ENCODE measurements at regions not wholly inside any gene's neighbourhood (a gene's known extent, or its start where the extent isn't known, plus 50 kb on each side); places are given as distances from the start of the nearest gene placed in this dataset.
"Not testable (repeated sequence)": the region's sequence is repeated elsewhere in the genome, so short reads cannot be mapped to it uniquely, and the experiment has no call there.

DNA sequence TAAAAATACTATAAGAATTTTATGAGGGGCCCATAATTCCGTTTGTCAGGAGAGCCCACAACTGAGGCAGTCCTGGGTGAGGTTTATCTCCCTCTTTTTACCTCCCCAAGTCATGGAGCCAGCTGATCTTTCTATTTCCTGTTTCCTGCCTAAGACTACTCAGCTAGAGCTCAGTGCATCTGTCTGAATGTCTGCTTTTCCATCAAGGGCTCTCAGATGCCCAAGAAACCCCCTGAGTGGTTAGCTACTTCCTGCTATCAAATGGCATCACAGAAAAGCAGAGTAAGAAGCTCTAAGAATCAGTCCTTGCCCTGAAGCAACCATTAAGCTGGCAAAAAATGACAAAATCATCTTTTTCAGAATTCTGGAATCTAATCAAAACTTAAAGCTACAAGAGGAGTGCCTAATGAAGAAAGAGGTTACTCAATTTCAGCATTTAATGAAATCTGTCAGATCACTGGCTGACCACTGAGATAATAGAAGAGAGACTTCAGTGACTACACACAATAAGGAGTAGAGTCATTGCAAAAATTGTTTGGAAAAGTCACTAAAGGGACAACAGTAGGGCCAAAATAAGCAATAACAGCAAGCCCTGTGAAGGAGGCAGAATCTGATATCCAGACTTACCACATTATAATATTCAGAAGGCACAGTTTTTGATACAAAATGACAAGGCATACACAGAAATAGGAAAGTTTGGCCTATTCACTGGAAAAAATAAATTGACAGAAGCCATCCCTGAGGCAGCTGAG is 150.1 kb downstream of the CYB561 start:
- in situ Hi-C loops (cut with HindIII; ENCODE audit: low sequenced_read_pairs) = no loop called here
- DNase-seq (ENCODE audit: low read depth, low spot score) = no peak
- H3K4me3 ChIP-seq (ENCODE audit: low read depth, low read length) = no peak overlapping the region
- TF ChIP-seq, protein P1, sequence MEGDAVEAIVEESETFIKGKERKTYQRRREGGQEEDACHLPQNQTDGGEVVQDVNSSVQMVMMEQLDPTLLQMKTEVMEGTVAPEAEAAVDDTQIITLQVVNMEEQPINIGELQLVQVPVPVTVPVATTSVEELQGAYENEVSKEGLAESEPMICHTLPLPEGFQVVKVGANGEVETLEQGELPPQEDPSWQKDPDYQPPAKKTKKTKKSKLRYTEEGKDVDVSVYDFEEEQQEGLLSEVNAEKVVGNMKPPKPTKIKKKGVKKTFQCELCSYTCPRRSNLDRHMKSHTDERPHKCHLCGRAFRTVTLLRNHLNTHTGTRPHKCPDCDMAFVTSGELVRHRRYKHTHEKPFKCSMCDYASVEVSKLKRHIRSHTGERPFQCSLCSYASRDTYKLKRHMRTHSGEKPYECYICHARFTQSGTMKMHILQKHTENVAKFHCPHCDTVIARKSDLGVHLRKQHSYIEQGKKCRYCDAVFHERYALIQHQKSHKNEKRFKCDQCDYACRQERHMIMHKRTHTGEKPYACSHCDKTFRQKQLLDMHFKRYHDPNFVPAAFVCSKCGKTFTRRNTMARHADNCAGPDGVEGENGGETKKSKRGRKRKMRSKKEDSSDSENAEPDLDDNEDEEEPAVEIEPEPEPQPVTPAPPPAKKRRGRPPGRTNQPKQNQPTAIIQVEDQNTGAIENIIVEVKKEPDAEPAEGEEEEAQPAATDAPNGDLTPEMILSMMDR (IDR thresholded peaks at IDR 0.05; ENCODE audit: low read depth, low read length) = no peak

DNA sequence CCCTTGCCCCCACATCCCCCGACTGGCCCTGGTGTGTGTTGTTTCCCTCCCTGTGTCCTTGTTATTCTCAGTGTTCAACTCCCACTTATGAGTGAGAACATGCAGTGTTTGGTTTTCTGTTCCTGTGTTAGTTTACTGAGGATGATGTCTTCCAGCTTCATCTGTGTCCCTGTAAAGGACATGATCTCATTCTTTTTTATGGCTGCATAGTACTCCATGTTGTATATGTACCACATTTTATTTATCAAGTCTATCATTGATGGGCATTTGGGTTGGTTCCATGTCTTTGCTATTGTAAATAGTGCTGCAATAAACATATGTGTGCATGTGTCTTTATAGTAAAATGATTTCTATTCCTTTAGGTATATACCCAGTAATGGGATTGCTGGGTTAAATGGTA is 147.2 kb downstream of the CYB561 start:
- DNase-seq (ENCODE audit: low read depth, low spot score); H3K4me3 ChIP-seq (ENCODE audit: low read depth, low read length); in situ Hi-C loops (cut with HindIII; ENCODE audit: low sequenced_read_pairs): not testable (repeated sequence)

DNA sequence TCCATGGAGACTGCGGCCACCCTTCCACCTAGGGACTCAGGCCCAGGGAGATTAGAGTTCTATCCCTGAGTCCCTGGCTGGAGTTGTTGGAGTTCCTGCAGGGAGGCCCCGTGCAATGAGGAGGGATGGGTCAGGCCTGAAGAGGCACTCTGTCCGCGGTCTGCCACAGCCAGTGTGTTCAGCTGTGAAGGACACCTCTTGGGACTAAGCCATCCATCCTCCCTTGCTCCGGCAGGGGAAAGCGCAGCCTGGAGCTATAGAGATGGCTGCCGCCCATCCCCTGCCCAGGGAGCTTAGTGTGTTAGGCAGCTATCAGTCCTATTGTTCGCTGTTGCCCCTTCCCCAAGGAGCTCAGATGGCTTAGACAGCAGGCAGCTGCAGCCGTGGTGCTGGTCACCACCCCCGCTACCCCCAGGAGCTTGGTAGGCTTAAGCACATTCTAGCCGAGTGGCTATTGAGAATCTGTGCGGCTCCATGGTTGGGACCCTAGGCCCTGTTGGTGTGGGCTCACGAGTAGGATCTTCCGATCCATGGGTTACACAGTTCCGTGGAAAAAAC is 141.3 kb downstream of the CYB561 start:
- in situ Hi-C loops (cut with HindIII; ENCODE audit: low sequenced_read_pairs) = no loop called here
- TF ChIP-seq, protein P1 (IDR thresholded peaks at IDR 0.05; ENCODE audit: low read depth, low read length) = no peak
- DNase-seq (ENCODE audit: low read depth, low spot score) = no peak
- H3K4me3 ChIP-seq (ENCODE audit: low read depth, low read length) = no peak overlapping the region

DNA sequence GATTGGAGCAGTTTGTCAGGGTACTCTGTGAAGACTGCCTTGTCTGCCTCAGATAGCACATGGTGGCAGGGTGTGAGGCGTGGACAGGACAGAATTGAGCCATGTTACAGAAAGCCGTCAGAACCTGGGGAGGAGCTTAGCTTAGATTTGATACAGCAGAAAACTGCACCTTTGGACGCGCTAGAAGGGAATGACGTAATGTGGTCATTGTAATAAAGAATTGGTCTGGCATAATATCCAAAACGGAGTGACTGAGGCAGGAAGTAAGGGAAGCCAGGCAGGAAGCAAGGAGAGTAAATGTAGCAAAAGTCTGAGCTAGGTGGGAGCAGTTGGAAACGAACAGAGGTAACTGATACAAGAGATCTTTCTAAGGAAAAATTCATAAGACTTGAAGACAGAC is 140.2 kb downstream of the CYB561 start:
- in situ Hi-C loops (cut with HindIII; ENCODE audit: low sequenced_read_pairs) = no loop called here
- no peak overlapping the region for H3K4me3 ChIP-seq (ENCODE audit: low read depth, low read length)
- DNase-seq (ENCODE audit: low read depth, low spot score) = no peak
- TF ChIP-seq, protein P1 (IDR thresholded peaks at IDR 0.05; ENCODE audit: low read depth, low read length) = no peak

DNA sequence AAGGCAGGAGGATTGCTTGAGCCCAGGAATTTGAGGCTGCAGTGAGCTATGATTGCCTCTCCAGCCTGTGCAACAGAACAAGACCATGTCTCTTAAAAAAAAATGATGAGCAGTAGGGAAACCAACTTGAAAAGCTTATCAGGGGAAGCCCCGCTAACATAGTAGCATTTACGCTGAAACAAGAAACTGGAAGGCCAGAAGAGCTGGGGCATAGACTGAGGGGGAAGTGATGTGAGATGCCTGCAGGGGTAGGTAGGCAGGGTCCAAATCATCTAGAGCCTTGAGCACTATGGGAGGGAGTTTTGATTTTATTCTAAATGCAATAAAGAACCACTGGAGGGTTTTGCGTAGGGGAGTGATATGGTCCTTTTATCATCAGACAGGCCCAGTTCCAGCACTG is 139.3 kb downstream of the CYB561 start:
- no peak for DNase-seq (ENCODE audit: low read depth, low spot score)
- no peak overlapping the region for H3K4me3 ChIP-seq (ENCODE audit: low read depth, low read length)
- TF ChIP-seq, protein P1 (IDR thresholded peaks at IDR 0.05; ENCODE audit: low read depth, low read length) = no peak
- in situ Hi-C loops (cut with HindIII; ENCODE audit: low sequenced_read_pairs) = no loop called here

DNA sequence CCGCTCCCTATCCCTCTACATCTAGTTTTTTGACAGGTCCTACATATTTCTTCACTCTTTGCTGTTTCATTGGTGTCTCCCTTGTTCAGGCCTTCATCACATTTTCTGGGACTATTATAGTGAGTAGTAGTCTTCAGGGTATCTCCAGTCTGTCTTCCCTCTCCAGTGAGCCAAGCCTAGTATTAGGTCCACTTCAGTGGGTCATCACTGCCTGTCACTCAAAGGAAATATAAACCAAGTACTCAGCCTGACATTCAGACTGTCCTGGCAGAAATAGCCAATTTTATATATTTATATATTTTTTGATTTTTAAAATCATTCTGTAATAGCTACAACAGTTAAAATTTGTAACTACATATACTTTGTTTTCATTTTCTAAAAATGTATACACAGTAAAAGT is 137.8 kb downstream of the CYB561 start:
- TF ChIP-seq, protein P1 (IDR thresholded peaks at IDR 0.05; ENCODE audit: low read depth, low read length) = no peak
- in situ Hi-C loops (cut with HindIII; ENCODE audit: low sequenced_read_pairs) = no loop called here
- no peak for DNase-seq (ENCODE audit: low read depth, low spot score)
- H3K4me3 ChIP-seq (ENCODE audit: low read depth, low read length) = no peak overlapping the region

DNA sequence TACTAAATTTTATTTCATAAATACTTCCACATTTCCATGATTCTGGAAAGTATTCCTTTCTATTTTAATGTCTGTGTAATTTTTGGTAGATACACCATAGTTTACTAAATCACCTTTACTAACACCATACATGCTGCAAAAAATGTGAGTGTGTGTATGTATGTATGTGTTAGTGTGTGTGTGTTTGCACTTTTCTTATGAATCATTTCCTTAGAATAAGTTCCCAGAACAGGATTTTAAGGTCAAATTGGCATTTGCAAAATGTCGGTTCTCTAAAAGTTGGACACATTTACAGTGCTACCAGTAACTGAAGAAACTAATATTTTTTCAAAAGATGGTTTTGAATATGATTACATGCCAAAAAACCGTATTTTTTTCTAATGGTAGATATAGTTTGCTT is 137.1 kb downstream of the CYB561 start:
- H3K4me3 ChIP-seq (ENCODE audit: low read depth, low read length) = no peak overlapping the region
- TF ChIP-seq, protein P1 (IDR thresholded peaks at IDR 0.05; ENCODE audit: low read depth, low read length) = no peak
- in situ Hi-C loops (cut with HindIII; ENCODE audit: low sequenced_read_pairs) = no loop called here
- DNase-seq (ENCODE audit: low read depth, low spot score) = peak; percentile 38

All from astrocyte of the spinal cord (primary cell).